ENCODE measurements at regions not wholly inside any gene's neighbourhood (a gene's known extent, or its start where the extent isn't known, plus 50 kb on each side); places are given as distances from the start of the nearest gene placed in this dataset.
"Not testable (repeated sequence)": the region's sequence is repeated elsewhere in the genome, so short reads cannot be mapped to it uniquely, and the experiment has no call there.

DNA sequence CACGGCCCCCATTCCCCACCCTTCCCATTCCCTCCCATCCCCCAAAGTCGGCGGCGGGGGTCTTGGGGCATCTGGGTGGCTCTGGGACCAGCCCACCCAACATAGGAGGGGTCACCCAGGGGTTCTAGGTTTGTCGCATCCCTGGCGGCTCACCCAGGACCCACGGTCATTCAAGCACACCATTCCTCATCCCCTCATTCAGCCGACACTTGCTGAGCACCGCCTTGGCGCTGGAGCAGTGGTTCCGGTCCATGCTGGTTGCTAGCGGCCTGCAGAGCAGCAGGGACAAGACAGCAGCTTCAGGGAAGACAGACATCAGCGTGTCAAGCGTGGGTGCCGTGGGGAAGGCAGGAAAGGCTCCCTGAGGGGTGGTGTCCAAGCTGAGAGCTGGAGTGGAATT lies 50.5 kb upstream of the OTOS start:
- DNase-seq (no peak), ATAC-seq (no peak)
- CTCF ChIA-PET = no interaction called here
- no peak overlapping the region for H3K27ac Mint-ChIP-seq
- intact Hi-C loops (cut with micrococcal nuclease) = no loop called here
- H3K36me3 Mint-ChIP-seq (ENCODE audit: low read depth) = no peaks in the 10 kb centered on the region
- no peaks in the 10 kb centered on the region for H3K4me1 Mint-ChIP-seq (ENCODE audit: low read depth)
- peaks cover 6% of the 10 kb centered on the region for H3K27me3 Mint-ChIP-seq
- TF ChIP-seq, protein P1, sequence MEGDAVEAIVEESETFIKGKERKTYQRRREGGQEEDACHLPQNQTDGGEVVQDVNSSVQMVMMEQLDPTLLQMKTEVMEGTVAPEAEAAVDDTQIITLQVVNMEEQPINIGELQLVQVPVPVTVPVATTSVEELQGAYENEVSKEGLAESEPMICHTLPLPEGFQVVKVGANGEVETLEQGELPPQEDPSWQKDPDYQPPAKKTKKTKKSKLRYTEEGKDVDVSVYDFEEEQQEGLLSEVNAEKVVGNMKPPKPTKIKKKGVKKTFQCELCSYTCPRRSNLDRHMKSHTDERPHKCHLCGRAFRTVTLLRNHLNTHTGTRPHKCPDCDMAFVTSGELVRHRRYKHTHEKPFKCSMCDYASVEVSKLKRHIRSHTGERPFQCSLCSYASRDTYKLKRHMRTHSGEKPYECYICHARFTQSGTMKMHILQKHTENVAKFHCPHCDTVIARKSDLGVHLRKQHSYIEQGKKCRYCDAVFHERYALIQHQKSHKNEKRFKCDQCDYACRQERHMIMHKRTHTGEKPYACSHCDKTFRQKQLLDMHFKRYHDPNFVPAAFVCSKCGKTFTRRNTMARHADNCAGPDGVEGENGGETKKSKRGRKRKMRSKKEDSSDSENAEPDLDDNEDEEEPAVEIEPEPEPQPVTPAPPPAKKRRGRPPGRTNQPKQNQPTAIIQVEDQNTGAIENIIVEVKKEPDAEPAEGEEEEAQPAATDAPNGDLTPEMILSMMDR (IDR thresholded peaks at IDR 0.05) = no peak
- peaks cover 7% of the 10 kb centered on the region for H3K9me3 Mint-ChIP-seq
- POLR2A ChIA-PET = no interaction called here
- H3K4me3 Mint-ChIP-seq = no peak overlapping the region

DNA sequence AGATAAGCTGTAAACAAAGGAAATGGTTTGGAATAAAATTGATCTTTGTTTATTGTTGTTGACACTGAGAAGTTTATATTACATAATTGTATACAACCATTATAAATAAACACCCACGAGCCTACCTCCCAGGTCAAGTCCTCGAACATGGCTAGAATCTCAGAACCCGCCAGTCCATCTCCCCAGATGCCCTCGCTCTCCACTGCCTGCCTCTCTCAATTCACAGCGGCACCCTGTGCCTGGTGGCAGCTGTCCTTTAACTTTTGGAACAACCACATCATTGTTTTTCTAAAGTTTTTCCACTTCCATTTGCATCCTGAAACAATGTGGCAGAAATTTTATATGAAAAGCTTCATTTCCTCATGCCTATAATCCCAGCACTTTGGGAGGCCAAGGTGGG lies 52.2 kb upstream of the OTOS start:
- Mint-ChIP-seq H3K9me3 (peaks cover 7% of the 10 kb centered on the region), H3K4me3 (no peak overlapping the region), H3K36me3 (ENCODE audit: low read depth) (no peaks in the 10 kb centered on the region), H3K27ac (no peak overlapping the region), H3K4me1 (ENCODE audit: low read depth) (no peaks in the 10 kb centered on the region), H3K27me3 (peaks cover 6% of the 10 kb centered on the region)
- ChIA-PET CTCF (no interaction called here), POLR2A (no interaction called here)
- no peak for DNase-seq
- no peak for ATAC-seq
- TF ChIP-seq, protein P1 (IDR thresholded peaks at IDR 0.05) = no peak
- intact Hi-C loops (cut with micrococcal nuclease) = no loop called here

DNA sequence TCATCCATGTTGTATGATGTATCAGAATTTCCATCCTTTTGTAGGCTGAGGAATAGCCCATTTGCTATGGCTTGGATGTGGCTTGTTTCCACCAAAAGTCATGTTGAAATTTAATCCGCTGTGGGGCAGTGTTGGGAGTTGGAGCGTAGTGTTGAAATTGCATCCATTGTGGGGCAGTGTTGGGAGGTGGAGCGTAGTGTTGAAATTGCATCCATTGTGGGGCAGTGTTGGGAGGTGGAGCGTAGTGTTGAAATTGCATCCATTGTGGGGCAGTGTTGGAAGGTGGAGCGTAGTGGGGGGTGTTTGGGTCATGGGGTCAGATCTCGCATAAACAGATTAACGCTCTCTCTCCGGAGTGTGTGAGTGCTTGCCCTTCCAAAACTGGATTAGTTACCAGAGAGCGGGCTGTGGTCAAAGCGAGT lies 53.9 kb upstream of the OTOS start:
- H3K4me3 Mint-ChIP-seq; H3K4me1 Mint-ChIP-seq (ENCODE audit: low read depth); H3K27ac Mint-ChIP-seq; DNase-seq; ATAC-seq; intact Hi-C loops (cut with micrococcal nuclease); CTCF ChIA-PET; H3K27me3 Mint-ChIP-seq; H3K36me3 Mint-ChIP-seq (ENCODE audit: low read depth); POLR2A ChIA-PET; H3K9me3 Mint-ChIP-seq: not testable (repeated sequence)

DNA sequence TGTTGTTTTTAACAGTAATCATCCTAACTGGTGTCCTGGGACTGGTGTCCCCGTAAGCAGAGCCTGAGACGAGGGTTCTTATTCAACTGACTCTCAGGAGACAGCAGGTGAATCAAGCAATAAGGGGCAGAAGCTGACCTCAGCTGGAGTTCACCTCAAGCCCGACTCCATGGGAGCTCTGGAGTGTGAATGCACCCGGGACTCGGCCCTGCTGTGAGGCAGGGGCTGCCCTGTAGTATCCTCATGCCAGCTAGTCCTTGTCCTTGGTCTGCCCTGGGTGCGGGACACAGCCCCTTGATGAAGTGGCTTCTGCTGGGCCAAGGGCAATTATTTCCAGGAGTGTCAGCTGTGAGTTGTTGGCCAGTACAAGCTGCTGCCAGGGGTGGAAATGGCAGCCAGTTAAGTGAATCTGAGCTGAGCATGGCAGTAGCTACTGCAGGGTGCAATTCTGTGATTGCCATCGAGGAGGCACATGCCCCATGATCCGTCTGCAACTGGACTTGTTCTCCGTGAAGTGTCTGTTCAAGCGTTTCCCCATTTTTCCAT lies 54.9 kb upstream of the OTOS start:
- CTCF ChIA-PET = no interaction called here
- no peak for DNase-seq
- H3K4me3 Mint-ChIP-seq = no peak overlapping the region

DNA sequence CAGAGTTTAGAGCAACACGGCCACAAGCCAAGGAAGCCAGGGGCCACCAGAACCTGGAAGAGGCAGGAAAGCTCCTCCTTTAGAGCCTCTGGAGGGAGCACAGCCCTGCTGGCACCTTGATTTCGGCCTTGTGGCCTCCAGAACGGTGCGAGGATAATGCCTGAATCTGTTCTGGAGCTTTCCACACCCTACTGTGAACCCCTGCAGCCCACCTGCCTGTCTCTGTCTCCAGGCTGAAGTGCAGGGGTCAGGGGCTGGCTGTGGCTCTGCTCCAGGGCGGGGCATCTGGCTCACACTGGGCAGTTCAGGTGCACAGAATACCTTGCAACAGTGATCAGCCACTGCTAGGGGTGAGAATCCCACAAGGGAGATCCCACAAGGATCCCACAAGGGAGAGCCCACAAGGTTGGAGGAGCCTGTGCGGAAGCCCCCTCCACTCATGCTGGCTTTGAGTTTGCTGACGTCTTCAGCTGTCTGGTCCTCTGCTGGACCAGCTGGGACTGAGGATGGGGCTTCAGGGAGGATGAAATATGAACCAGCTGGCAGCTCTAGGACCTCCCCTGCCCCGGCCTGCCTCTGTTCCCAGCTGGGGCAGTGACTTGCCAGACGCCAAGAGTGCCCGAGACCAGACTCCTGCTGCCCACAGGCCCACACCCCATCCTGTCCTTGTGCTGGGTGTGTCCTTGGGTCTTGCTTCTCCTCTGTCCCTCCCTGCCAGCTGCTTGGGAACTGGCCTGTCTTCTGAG lies 56.4 kb upstream of the OTOS start:
- Mint-ChIP-seq H3K9me3 (no peaks in the 10 kb centered on the region), H3K27ac (no peak overlapping the region), H3K4me1 (ENCODE audit: low read depth) (no peaks in the 10 kb centered on the region), H3K4me3 (no peak overlapping the region), H3K27me3 (peaks cover 12% of the 10 kb centered on the region), H3K36me3 (ENCODE audit: low read depth) (no peaks in the 10 kb centered on the region)
- CTCF ChIA-PET = no interaction called here
- POLR2A ChIA-PET = no interaction called here
- intact Hi-C loops (cut with micrococcal nuclease) = no loop called here
- ATAC-seq (no peak), DNase-seq (no peak)
- TF ChIP-seq, protein P1 (IDR thresholded peaks at IDR 0.05) = no peak

More for the DNA sequence above, 54.9 kb upstream of the OTOS start:
- H3K36me3 Mint-ChIP-seq (ENCODE audit: low read depth) = no peaks in the 10 kb centered on the region
- H3K27ac Mint-ChIP-seq = no peak overlapping the region
- TF ChIP-seq, protein P1 (IDR thresholded peaks at IDR 0.05) = no peak
- no peaks in the 10 kb centered on the region for H3K4me1 Mint-ChIP-seq (ENCODE audit: low read depth)
- POLR2A ChIA-PET = no interaction called here
- H3K9me3 Mint-ChIP-seq = no peaks in the 10 kb centered on the region
- intact Hi-C loops (cut with micrococcal nuclease) = no loop called here
- H3K27me3 Mint-ChIP-seq = peaks cover 8% of the 10 kb centered on the region
- ATAC-seq = no peak

Measured in activated CD8-positive, alpha-beta T cell treated with anti-CD3 and anti-CD28 coated beads for 36 hours (primary cell).